ENCODE measurements at regions not wholly inside any gene's neighbourhood (a gene's known extent, or its start where the extent isn't known, plus 50 kb on each side); places are given as distances from the start of the nearest gene placed in this dataset.

DNA sequence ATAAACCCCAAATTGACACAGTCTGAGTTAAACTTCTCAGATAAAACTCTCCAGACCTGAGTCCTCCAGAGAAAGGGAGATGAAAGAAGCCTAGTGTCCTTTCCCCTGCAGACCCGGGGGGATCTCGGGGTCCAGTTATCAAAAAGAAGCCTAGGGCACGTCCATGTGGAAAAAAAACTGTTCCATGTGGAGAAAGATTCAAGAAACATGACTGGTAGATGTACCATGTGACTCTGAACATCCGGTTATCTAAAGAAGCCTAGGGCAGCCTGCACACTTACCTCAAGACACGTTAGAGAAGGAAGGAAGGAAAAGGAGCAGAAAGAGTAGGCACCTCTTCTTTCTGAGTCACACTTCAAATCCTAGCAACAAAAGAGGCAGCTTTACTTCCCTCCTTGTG, 421.0 kb downstream of the LRATD1 start:
- TF ChIP-seq POLR2A (IDR thresholded peaks at IDR 0.05) = no peak
- TF ChIP-seq, protein P1, sequence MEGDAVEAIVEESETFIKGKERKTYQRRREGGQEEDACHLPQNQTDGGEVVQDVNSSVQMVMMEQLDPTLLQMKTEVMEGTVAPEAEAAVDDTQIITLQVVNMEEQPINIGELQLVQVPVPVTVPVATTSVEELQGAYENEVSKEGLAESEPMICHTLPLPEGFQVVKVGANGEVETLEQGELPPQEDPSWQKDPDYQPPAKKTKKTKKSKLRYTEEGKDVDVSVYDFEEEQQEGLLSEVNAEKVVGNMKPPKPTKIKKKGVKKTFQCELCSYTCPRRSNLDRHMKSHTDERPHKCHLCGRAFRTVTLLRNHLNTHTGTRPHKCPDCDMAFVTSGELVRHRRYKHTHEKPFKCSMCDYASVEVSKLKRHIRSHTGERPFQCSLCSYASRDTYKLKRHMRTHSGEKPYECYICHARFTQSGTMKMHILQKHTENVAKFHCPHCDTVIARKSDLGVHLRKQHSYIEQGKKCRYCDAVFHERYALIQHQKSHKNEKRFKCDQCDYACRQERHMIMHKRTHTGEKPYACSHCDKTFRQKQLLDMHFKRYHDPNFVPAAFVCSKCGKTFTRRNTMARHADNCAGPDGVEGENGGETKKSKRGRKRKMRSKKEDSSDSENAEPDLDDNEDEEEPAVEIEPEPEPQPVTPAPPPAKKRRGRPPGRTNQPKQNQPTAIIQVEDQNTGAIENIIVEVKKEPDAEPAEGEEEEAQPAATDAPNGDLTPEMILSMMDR (IDR thresholded peaks at IDR 0.05) = no peak
